OCI-LY7 (cell line): ENCODE measurements at regions not wholly inside any gene's neighbourhood (a gene's known extent, or its start where the extent isn't known, plus 50 kb on each side); places are given as distances from the start of the nearest gene placed in this dataset.

ENCODE experiments used
- BruUV-seq: library from RNA; stranded (reverse); fragments of 400-500 nt; replicated peaks from 2 replicates; lab custom pipeline; 2021; lab: Mats Ljungman, UMichigan
- CTCF ChIA-PET: fragments of 300-600 bp; sonication (Branson Sonifier 250); formaldehyde crosslinking; loops from one replicate; lab custom pipeline; 2022; ENCODE audit warnings: antibody characterized with exemption; ENCODE audit not compliant: unreplicated experiment; lab: Charles Lee
- POLR2A ChIA-PET: fragments of 300-600 bp; sonication (Branson Sonifier 250); formaldehyde crosslinking; loops from one replicate; lab custom pipeline; 2022; ENCODE audit warnings: antibody characterized with exemption; lab: Charles Lee
- DNase-seq: peaks from one replicate; pipeline ENCODE4 v3.0.0-alpha.2; 2015; ENCODE audit warnings: low spot score
- H2AFZ ChIP-seq: fragments of 200-600 bp; sonication (generic), shearing (Covaris generic); 2 replicates; pipeline ENCODE4 v1.6.1; 2014; ENCODE audit warnings: mild to moderate bottlenecking, antibody characterized with exemption, low read length, moderate library complexity
- H3K27ac ChIP-seq: fragments of 200-600 bp; sonication (generic); 2 replicates; pipeline ENCODE4 v1.5.1; 2014; ENCODE audit warnings: mixed run types, low read depth, mild to moderate bottlenecking, moderate library complexity, low read length, inconsistent platforms; ENCODE audit not compliant: poor library complexity, severe bottlenecking
- H3K36me3 ChIP-seq: fragments of 200-600 bp; sonication (generic); 2 replicates; pipeline ENCODE4 v1.6.1; 2014; ENCODE audit warnings: mild to moderate bottlenecking, antibody characterized with exemption, low read length, moderate library complexity, mixed read lengths; ENCODE audit not compliant: insufficient read depth
- H3K4me1 ChIP-seq: fragments of 200-600 bp; sonication (generic); 2 replicates; pipeline ENCODE4 v1.5.1; 2014; ENCODE audit warnings: mild to moderate bottlenecking, low read length; ENCODE audit not compliant: insufficient read depth, poor library complexity, severe bottlenecking
- H3K4me2 ChIP-seq: fragments of 200-600 bp; sonication (generic); 2 replicates; pipeline ENCODE4 v1.6.1; 2014; ENCODE audit warnings: mild to moderate bottlenecking, low read length
- H3K4me3 ChIP-seq: fragments of 200-600 bp; sonication (generic); 2 replicates; pipeline ENCODE4 v1.5.1; 2014; ENCODE audit warnings: mild to moderate bottlenecking, low read depth, low read length; ENCODE audit not compliant: poor library complexity, severe bottlenecking
- H3K79me2 ChIP-seq: fragments of 200-600 bp; sonication (generic); 2 replicates; pipeline ENCODE4 v1.6.1; 2016; ENCODE audit warnings: low read depth, mild to moderate bottlenecking, low read length, moderate library complexity, mixed read lengths; ENCODE audit not compliant: insufficient read depth
- H3K9me2 ChIP-seq: fragments of 200-600 bp; sonication (generic); 2 replicates; pipeline ENCODE4 v1.6.1; 2016; ENCODE audit warnings: mild to moderate bottlenecking, low read length, mixed read lengths; ENCODE audit not compliant: insufficient read depth
- H3K9me3 ChIP-seq: fragments of 200-600 bp; sonication (generic); 2 replicates; pipeline ENCODE4 v1.6.1; 2014; ENCODE audit warnings: mild to moderate bottlenecking, mixed run types, low read length, mixed read lengths
- H4K20me1 ChIP-seq: fragments of 200-600 bp; sonication (generic); 2 replicates; pipeline ENCODE4 v1.6.1; 2014; ENCODE audit warnings: mild to moderate bottlenecking, antibody characterized with exemption, low read length, moderate library complexity, mixed read lengths; ENCODE audit not compliant: insufficient read depth
- CTCF ChIP-seq: fragments of 200-600 bp; sonication (generic); conservative IDR thresholded peaks from 2 replicates; pipeline ENCODE4 v1.5.1; 2014; ENCODE audit warnings: mild to moderate bottlenecking, antibody characterized with exemption, low read length, moderate library complexity, mixed read lengths
- EZH2phosphoT487 ChIP-seq: fragments of 200-600 bp; sonication (generic); IDR thresholded peaks from 2 replicates; pipeline ENCODE4 v1.6.1; 2018; ENCODE audit warnings: low read depth, borderline replicate concordance, mild to moderate bottlenecking, mixed run types, antibody characterized with exemption, low read length, moderate library complexity, mixed read lengths
- intact Hi-C: fragments of 100-400 bp; cut with micrococcal nuclease; formaldehyde crosslinking; loops from one replicate; pipeline ENCODE4 v1.10.0; 2022; ENCODE audit not compliant: unreplicated experiment

GRCh38 chr6:137709424-137710236 lies 157.4 kb upstream of the TNFAIP3 start:
- Histone ChIP-seq H3K9me2 (no peaks in the 10 kb centered on the region), H2AFZ (no peak overlapping the region), H3K4me3 (no peak overlapping the region), H3K9me3 (no peaks in the 10 kb centered on the region), H4K20me1 (no peaks in the 10 kb centered on the region), H3K36me3 (no peaks in the 10 kb centered on the region), H3K4me2 (no peak overlapping the region), H3K4me1 (peaks cover 35% of the 10 kb centered on the region), H3K79me2 (no peaks in the 10 kb centered on the region), H3K27ac (no peak overlapping the region)
- CTCF ChIA-PET = interaction anchor here (1.1 to 1.4 kb wide), 2 partner anchors 158 to 234 kb away, joined by 3 to 4 read pairs; partner anchors contain the start of gene TNFAIP3
- peak; percentile 2; the same call in 1 of the 2 replicates for TF ChIP-seq CTCF
- TF ChIP-seq EZH2phosphoT487 = no peak
- BruUV-seq = no TSS peak
- DNase-seq = no peak
- intact Hi-C loops = loop anchor here (5.0 kb wide), 1 partner anchor 58 kb away; no protein-coding TSS in a partner anchor
- POLR2A ChIA-PET = interaction anchor here (0.6 to 1.9 kb wide), 5 partner anchors 12 to 266 kb away, joined by 3 to 6 read pairs (median 3); no protein-coding TSS in a partner anchor

- no peak overlapping the region for H3K4me3 ChIP-seq
- CTCF ChIA-PET = interaction anchor here (1.2 kb wide), 1 partner anchor 155 kb away, joined by 3 read pairs; the partner anchor contains the start of gene TNFAIP3
- no peaks in the 10 kb centered on the region for H3K9me3 ChIP-seq
- POLR2A ChIA-PET = interaction anchor here (0.7 to 1.2 kb wide), 5 partner anchors 13 to 294 kb away, joined by 3 to 6 read pairs (median 3); no protein-coding TSS in a partner anchor
- no peak overlapping the region for H3K4me2 ChIP-seq
- H3K79me2 ChIP-seq = no peaks in the 10 kb centered on the region
- peaks cover 18% of the 10 kb centered on the region for H3K4me1 ChIP-seq
- no peak for DNase-seq
- intact Hi-C loops = no loop called here
- H3K27ac ChIP-seq = no peak overlapping the region
- no TSS peak for BruUV-seq
- no peak for TF ChIP-seq EZH2phosphoT487
- no peak for TF ChIP-seq CTCF
- no peaks in the 10 kb centered on the region for H4K20me1 ChIP-seq
- H3K36me3 ChIP-seq = no peaks in the 10 kb centered on the region
- no peak overlapping the region for H2AFZ ChIP-seq
- H3K9me2 ChIP-seq = no peaks in the 10 kb centered on the region
Measured at GRCh38 chr6:137711972-137712371, 155.1 kb upstream of the TNFAIP3 start.
